Stimulated activated CD8-positive, alpha-beta memory T cell treated with anti-CD3 and anti-CD28 coated beads, Interleukin-15, amount 100 ng/mL, for 4 hours (primary cell): ENCODE measurements at regions not wholly inside any gene's neighbourhood (a gene's known extent, or its start where the extent isn't known, plus 50 kb on each side); places are given as distances from the start of the nearest gene placed in this dataset.

Experiments
- DNase-seq, 2 donors: peaks; one replicate each; pipeline ENCODE4 v3.0.0-alpha.2; 2020; ENCODE audit warnings: low read depth in 2 of 2

DNA sequence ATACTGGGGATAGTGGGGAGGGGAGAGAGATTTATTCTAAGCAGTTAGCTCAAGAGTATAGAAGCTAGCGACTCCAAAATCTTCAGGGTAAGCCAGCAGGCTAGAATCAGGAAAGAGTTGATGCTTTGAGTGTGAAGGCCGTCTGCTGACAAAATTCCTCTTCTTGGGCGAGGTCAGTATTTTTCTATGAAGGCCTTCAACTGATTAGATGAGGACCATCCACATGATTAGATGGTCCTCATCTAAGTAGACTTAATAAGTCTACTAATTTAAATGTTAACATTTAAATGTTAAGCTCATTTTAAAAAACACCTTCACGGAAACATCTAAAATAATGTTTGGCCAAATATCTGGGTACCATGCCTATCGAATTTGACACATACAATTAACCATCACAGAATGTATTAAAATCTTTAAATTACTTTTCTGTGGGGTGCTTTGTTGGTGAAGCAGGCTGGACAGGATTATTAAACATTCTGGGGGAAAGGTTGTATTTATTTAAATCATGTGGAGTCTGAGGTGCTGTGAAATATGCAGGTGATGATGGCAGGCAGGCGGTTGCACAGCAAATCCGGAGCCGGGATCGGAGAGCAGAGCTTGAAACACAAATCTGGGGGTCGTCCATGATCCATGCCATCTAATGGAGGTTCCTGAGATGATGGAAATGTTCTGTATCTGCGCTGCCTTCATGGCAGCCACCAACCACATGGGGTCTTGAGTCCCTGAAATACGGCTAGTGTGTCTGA lies 49.8 kb upstream of the ADORA2B start:
- no peak for DNase-seq
